HepG2 (cell line): ENCODE measurements at regions not wholly inside any gene's neighbourhood (a gene's known extent, or its start where the extent isn't known, plus 50 kb on each side); places are given as distances from the start of the nearest gene placed in this dataset.
A peak's percentile ranks its signal among the peaks of the same experiment; 100 is the strongest.

ENCODE experiments used
- ATAC-seq: fragments of 200-7000 bp; cut with Tn5 transposase; 3 replicates; pipeline ENCODE4 v1.9.1; 2020; ENCODE audit warnings: mild to moderate bottlenecking, moderate library complexity
- BruUV-seq: library from RNA; stranded (reverse); fragments of 400-500 nt; replicated peaks from 2 replicates; lab custom pipeline; 2021; lab: Mats Ljungman, UMichigan
- CTCF ChIA-PET: fragments of 300-600 bp; formaldehyde crosslinking; extraction: SDS; loops from one replicate; lab custom pipeline; 2021; ENCODE audit warnings: low total read pairs, inconsistent platforms, low intra/inter-chr PET ratio; lab: Yijun Ruan, JAX
- POLR2A ChIA-PET: fragments of 350-600 bp; sonication (Branson Sonifier 250); formaldehyde crosslinking; loops from one replicate; lab custom pipeline; 2020; ENCODE audit warnings: antibody characterized with exemption, inconsistent platforms; lab: Yijun Ruan, JAX
- DNase-seq: peaks from one replicate; pipeline ENCODE4 v3.0.0-alpha.2; 2015; ENCODE audit warnings: low spot score
- FAIRE-seq: peaks from 3 replicates; lab custom pipeline; 2011; peaks lifted over from hg19 to GRCh38; lab: Jason Lieb, UNC
- H2AFZ ChIP-seq: one replicate; pipeline ENCODE4 v1.6.1; 2011; ENCODE audit warnings: low read length, inconsistent platforms
- H3K27ac ChIP-seq: fragments of 300-600 bp; 3 replicates; pipeline ENCODE4 v1.8.0; 2011; ENCODE audit warnings: mixed run types, mild to moderate bottlenecking, mixed read lengths, low read length, inconsistent platforms; ENCODE audit not compliant: insufficient read depth; ENCODE audit errors: extremely low read length
- H3K27me3 ChIP-seq, 2 experiments: fragments of 200-600 bp in 1 of 2; 2 replicates in 1 of 2; 3 replicates in 1 of 2; pipeline versions ENCODE4 v1.6.0 to v1.8.0; 2011; ENCODE audit warnings: low read length in 2 of 2, mild to moderate bottlenecking in 2 of 2, moderate library complexity in 2 of 2, inconsistent platforms in 1 of 2; ENCODE audit not compliant: insufficient read depth in 2 of 2, control insufficient read depth in 1 of 2
- H3K36me3 ChIP-seq, 2 experiments: fragments of 200-600 bp in 1 of 2; replicated peaks in 1 of 2; 2 replicates in 1 of 2; 3 replicates in 1 of 2; pipeline versions ENCODE4 v1.5.1 to v1.8.0; 2011; ENCODE audit warnings: low read length in 2 of 2, inconsistent platforms in 1 of 2; ENCODE audit not compliant: insufficient read depth in 2 of 2, control insufficient read depth in 1 of 2
- H3K4me1 ChIP-seq: 2 replicates; pipeline ENCODE4 v1.5.1; 2012; ENCODE audit warnings: low read length, inconsistent platforms; ENCODE audit not compliant: insufficient read depth
- H3K4me2 ChIP-seq: 2 replicates; pipeline ENCODE4 v1.6.0; 2011; ENCODE audit warnings: low read depth, low read length, inconsistent platforms
- H3K4me3 ChIP-seq, 3 experiments: fragments of 200-600 bp in 1 of 3; sonication (generic), shearing (Covaris generic) in 1 of 3; replicated peaks in 1 of 3; 2 replicates each; pipeline ENCODE4 v1.5.1; 2011 to 2016; ENCODE audit warnings: low read length in 3 of 3, inconsistent platforms in 2 of 3, low read depth in 2 of 3, mild to moderate bottlenecking in 2 of 3, control low read depth in 1 of 3, mixed read lengths in 1 of 3; ENCODE audit not compliant: insufficient read depth in 1 of 3
- H3K79me2 ChIP-seq: one replicate; pipeline ENCODE4 v1.6.1; 2011; ENCODE audit warnings: low read length, inconsistent platforms; ENCODE audit not compliant: insufficient read depth
- H3K9ac ChIP-seq: 2 replicates; pipeline ENCODE4 v1.6.0; 2011; ENCODE audit warnings: mild to moderate bottlenecking, low read depth, low read length, inconsistent platforms; ENCODE audit not compliant: insufficient read depth
- H3K9me3 ChIP-seq: 2 replicates; pipeline ENCODE4 v1.5.1; 2012; ENCODE audit warnings: mild to moderate bottlenecking, low read length
- H4K20me1 ChIP-seq: 2 replicates; pipeline ENCODE4 v1.6.0; 2011; ENCODE audit warnings: inconsistent platforms, mild to moderate bottlenecking, low read length, moderate library complexity; ENCODE audit not compliant: insufficient read depth
- ARID2 ChIP-seq: sonication (generic); formaldehyde crosslinking; IDR thresholded peaks from 2 replicates; pipeline ENCODE4 v1.8.1; 2022; ENCODE audit warnings: mild to moderate bottlenecking, missing genetic modification reagents, borderline replicate concordance
- CEBPB ChIP-seq: IDR thresholded peaks from 2 replicates; pipeline ENCODE4 v1.6.1; 2011; ENCODE audit warnings: low read depth, low read length, improper control_type of control experiment, borderline replicate concordance
- CEBPG ChIP-seq: IDR thresholded peaks from 2 replicates; pipeline ENCODE4 v1.6.1; 2016
- GABPA ChIP-seq, 2 experiments: IDR thresholded peaks; 2 replicates each; pipeline ENCODE4 v1.6.1; 2011 to 2016; ENCODE audit warnings: low read depth in 2 of 2, low read length in 1 of 2, missing biosample characterization in 1 of 2, missing genetic modification characterization in 1 of 2
- HES4 ChIP-seq: sonication (generic); formaldehyde crosslinking; IDR thresholded peaks from 2 replicates; pipeline ENCODE4 v1.9.0; 2021; ENCODE audit warnings: mild to moderate bottlenecking, missing genetic modification reagents, borderline replicate concordance
- PRDM4 ChIP-seq: sonication (generic); formaldehyde crosslinking; IDR thresholded peaks from 2 replicates; pipeline ENCODE4 v1.9.0; 2021; ENCODE audit warnings: missing genetic modification reagents, borderline replicate concordance
- ZNF260 ChIP-seq: sonication (generic); formaldehyde crosslinking; IDR thresholded peaks from 2 replicates; pipeline ENCODE4 v1.4.0; 2020; ENCODE audit warnings: missing genetic modification reagents, low read depth, mild to moderate bottlenecking, borderline replicate concordance
- ZNF329 ChIP-seq: sonication (generic); formaldehyde crosslinking; IDR thresholded peaks from 2 replicates; pipeline ENCODE4 v1.9.0; 2021; ENCODE audit warnings: low read depth, mild to moderate bottlenecking, missing genetic modification reagents
- ZNF382 ChIP-seq: sonication (generic); formaldehyde crosslinking; IDR thresholded peaks from 2 replicates; pipeline ENCODE4 v1.5.0; 2020; ENCODE audit warnings: missing genetic modification reagents, mild to moderate bottlenecking, borderline replicate concordance
- ZNF777 ChIP-seq: sonication (generic); formaldehyde crosslinking; IDR thresholded peaks from 2 replicates; pipeline ENCODE4 v1.4.0; 2020; ENCODE audit warnings: missing genetic modification reagents
- WGBS: methylation state at CpG from one replicate; pipeline ENCODE4 v1.1.6; 2017; ENCODE audit warnings: low lambda C conversion rate; 5-methylcytosine and 5-hydroxymethylcytosine counted together
- in situ Hi-C: cut with HindIII; loops from 2 replicates; pipeline ENCODE4 v1.10.0; 2017; ENCODE audit warnings: low pct_unique_long_range_greater_than_20kb; ENCODE audit not compliant: extremely low pct_ligation_motif_present
- intact Hi-C: fragments of 100-400 bp; cut with micrococcal nuclease; formaldehyde crosslinking; loops from one replicate; pipeline ENCODE4 v1.10.0; 2022; ENCODE audit not compliant: unreplicated experiment

- TF ChIP-seq PRDM4 = no peak
- TF ChIP-seq ARID2 (CRISPR knock-in tag) = no peak
- no peak for TF ChIP-seq ZNF260 (CRISPR knock-in tag)
- no peak for TF ChIP-seq ZNF777 (CRISPR knock-in tag)
- TF ChIP-seq, all 625 proteins: peak for 0
Measured at GRCh38 chr3:152097770-152098169, 171.0 kb upstream of the MBNL1 start (continued).

- no peaks in the 10 kb centered on the region for H3K9me3 ChIP-seq
- DNase-seq = no peak
- ChIA-PET POLR2A (no interaction called here), CTCF (no interaction called here)
- no peak overlapping the region for H3K27ac ChIP-seq
- H3K4me3 ChIP-seq = no peak overlapping the region
- no peak overlapping the region for H3K4me2 ChIP-seq
- H4K20me1 ChIP-seq = no peaks in the 10 kb centered on the region
- H3K4me1 ChIP-seq = no peaks in the 10 kb centered on the region
- WGBS = 33% methylated on average over 3 of the region's 3 CpGs
- H3K36me3 ChIP-seq = no peaks in the 10 kb centered on the region
- no peaks in the 10 kb centered on the region for H3K79me2 ChIP-seq
- intact Hi-C loops (no loop called here), in situ Hi-C loops (no loop called here)
- no peak for FAIRE-seq
- H2AFZ ChIP-seq = no peak overlapping the region
- no peaks in the 10 kb centered on the region for H3K27me3 ChIP-seq
- no peak overlapping the region for H3K9ac ChIP-seq
- BruUV-seq = no TSS peak
- TF ChIP-seq GABPA (IDR thresholded peaks at IDR 0.05; ENCODE audit: low read depth, low read length) (no peak), GABPA (CRISPR knock-in tag; IDR thresholded peaks at IDR 0.05; ENCODE audit: low read depth) (no peak), CEBPG (CRISPR knock-in tag) (peak; percentile 82), ZNF329 (no peak), ZNF382 (CRISPR knock-in tag) (no peak), CEBPB (peak; percentile 94), HES4 (no peak)
- no peak for ATAC-seq
Measured at GRCh38 chr3:152100491-152101132, 168.1 kb upstream of the MBNL1 start.
